Caco-2 (cell line): ENCODE measurements at regions not wholly inside any gene's neighbourhood (a gene's known extent, or its start where the extent isn't known, plus 50 kb on each side); places are given as distances from the start of the nearest gene placed in this dataset.

Source experiments
- BruUV-seq: library from RNA; stranded (reverse); fragments of 400-500 nt; replicated peaks from 2 replicates; lab custom pipeline; 2021; lab: Mats Ljungman, UMichigan
- CTCF ChIA-PET: fragments of 300-600 bp; sonication (Branson Sonifier 250); formaldehyde crosslinking; loops from one replicate; lab custom pipeline; 2022; ENCODE audit warnings: antibody characterized with exemption; lab: Charles Lee
- POLR2A ChIA-PET: fragments of 300-600 bp; sonication (Branson Sonifier 250); formaldehyde crosslinking; loops from one replicate; lab custom pipeline; 2022; ENCODE audit warnings: antibody characterized with exemption; lab: Charles Lee
- DNase-seq, 2 experiments: peaks; one replicate each; pipeline versions ENCODE4 v3.0.0 to v3.0.0-alpha.2; 2020 to 2022
- H3K27me3 ChIP-seq: replicated peaks from 2 replicates; pipeline ENCODE4 v1.6.0; 2011; ENCODE audit warnings: low read length; ENCODE audit not compliant: control insufficient read depth, insufficient read depth
- H3K36me3 ChIP-seq: 2 replicates; pipeline ENCODE4 v1.5.1; 2011; ENCODE audit warnings: low read length; ENCODE audit not compliant: control insufficient read depth, insufficient read depth
- H3K4me1 ChIP-seq: fragments of 250-450 bp; sonication (Bioruptor Pico); 2 replicates; pipeline ENCODE4 v1.5.1; 2020; ENCODE audit warnings: mild to moderate bottlenecking
- H3K4me3 ChIP-seq: 2 replicates; pipeline ENCODE4 v1.5.1; 2011; ENCODE audit warnings: low read depth, mild to moderate bottlenecking, control low read depth, low read length
- H3K9me3 ChIP-seq: fragments of 250-450 bp; sonication (Bioruptor Pico); 2 replicates; pipeline ENCODE4 v1.5.1; 2020; ENCODE audit warnings: mild to moderate bottlenecking, moderate library complexity
- H3K27ac Mint-ChIP-seq: one replicate; pipeline ENCODE4 v1.8.0; 2022; ENCODE audit warnings: mixed read lengths; ENCODE audit not compliant: unreplicated experiment
- H3K27me3 Mint-ChIP-seq: one replicate; pipeline ENCODE4 v1.8.0; 2022; ENCODE audit warnings: mixed read lengths; ENCODE audit not compliant: insufficient read depth, unreplicated experiment
- H3K36me3 Mint-ChIP-seq: one replicate; pipeline ENCODE4 v1.8.0; 2022; ENCODE audit warnings: mild to moderate bottlenecking, mixed read lengths; ENCODE audit not compliant: insufficient read depth, unreplicated experiment
- H3K4me1 Mint-ChIP-seq: one replicate; pipeline ENCODE4 v1.8.0; 2022; ENCODE audit warnings: low read depth, mixed read lengths; ENCODE audit not compliant: unreplicated experiment
- H3K4me3 Mint-ChIP-seq: one replicate; pipeline ENCODE4 v1.8.0; 2022; ENCODE audit warnings: mild to moderate bottlenecking, moderate library complexity, mixed read lengths; ENCODE audit not compliant: unreplicated experiment
- H3K9me3 Mint-ChIP-seq: one replicate; pipeline ENCODE4 v1.8.0; 2022; ENCODE audit warnings: mixed read lengths; ENCODE audit not compliant: unreplicated experiment
- CTCF ChIP-seq, 2 experiments: fragments of 200-600 bp in 1 of 2; IDR thresholded peaks; 1 replicate in 1 of 2; 2 replicates in 1 of 2; pipeline versions ENCODE4 v1.5.1 to v1.8.0; 2011 to 2022; ENCODE audit warnings: antibody characterized with exemption in 1 of 2, control low read depth in 1 of 2, inconsistent platforms in 1 of 2, low read depth in 1 of 2, low read length in 1 of 2, mild to moderate bottlenecking in 1 of 2, moderate library complexity in 1 of 2; ENCODE audit not compliant: insufficient read depth in 1 of 2, severe bottlenecking in 1 of 2, unreplicated experiment in 1 of 2
- intact Hi-C: fragments of 100-400 bp; cut with micrococcal nuclease; formaldehyde crosslinking; loops from one replicate; pipeline ENCODE4 v1.10.0; 2022; ENCODE audit not compliant: unreplicated experiment

DNA sequence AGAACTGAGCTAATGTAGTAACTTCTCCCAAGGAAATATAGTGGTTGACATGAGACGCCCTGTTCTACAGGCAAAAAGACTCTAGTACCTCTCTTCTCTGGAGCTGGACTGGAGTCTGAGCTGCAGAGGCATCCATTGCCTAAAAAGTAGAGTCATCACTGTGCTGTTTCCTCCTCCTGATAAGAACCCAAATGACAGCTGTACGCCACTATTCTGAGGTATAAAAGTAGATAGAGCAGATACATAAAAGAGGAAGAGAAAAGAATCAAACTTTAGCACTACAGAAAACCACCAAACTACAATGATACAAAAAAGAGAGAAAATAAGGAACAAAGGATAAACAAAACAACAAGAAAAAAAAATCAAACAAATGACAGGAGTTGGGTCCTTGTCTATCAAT lies 1568.8 kb downstream of the PLA2G4A start:
- no peak for TF ChIP-seq CTCF (IDR thresholded peaks at IDR 0.05; ENCODE audit: insufficient read depth in 1 of 2, low read depth in 1 of 2, low read length in 1 of 2, severe bottlenecking in 1 of 2, unreplicated experiment in 1 of 2)
- no TSS peak for BruUV-seq
- Histone ChIP-seq H3K4me1 (no peaks in the 10 kb centered on the region), H3K4me3 (no peak overlapping the region), H3K36me3 (no peaks in the 10 kb centered on the region), H3K27me3 (no peaks in the 10 kb centered on the region), H3K9me3 (no peaks in the 10 kb centered on the region)
- POLR2A ChIA-PET: no interaction called here
- Mint-ChIP-seq H3K36me3 (no peaks in the 10 kb centered on the region), H3K4me3 (no peak overlapping the region), H3K4me1 (no peaks in the 10 kb centered on the region), H3K9me3 (no peaks in the 10 kb centered on the region), H3K27me3 (no peaks in the 10 kb centered on the region), H3K27ac (no peak overlapping the region)
- DNase-seq: no peak
- intact Hi-C loops: no loop called here
- CTCF ChIA-PET: no interaction called here

DNA sequence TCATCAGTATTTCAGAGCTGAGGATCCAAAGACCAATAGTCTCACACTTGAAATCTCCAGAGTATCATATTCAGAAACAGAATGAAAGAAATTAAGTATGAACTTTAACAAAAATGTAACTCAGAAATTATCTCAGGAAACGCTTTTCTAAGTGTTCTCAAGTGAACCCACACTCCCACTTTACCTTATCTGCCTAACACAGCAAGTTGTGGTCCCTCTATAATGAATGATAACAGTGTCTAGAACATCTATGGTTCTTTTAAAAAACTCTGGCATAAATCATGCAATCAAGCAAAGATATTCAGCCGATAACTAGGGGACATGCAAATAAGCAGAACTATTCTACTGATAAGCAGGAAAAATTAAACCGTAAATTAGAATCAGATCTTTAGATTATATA lies 1574.2 kb downstream of the PLA2G4A start:
- ChIA-PET CTCF (no interaction called here), POLR2A (no interaction called here)
- TF ChIP-seq CTCF (IDR thresholded peaks at IDR 0.05; ENCODE audit: insufficient read depth in 1 of 2, low read depth in 1 of 2, low read length in 1 of 2, severe bottlenecking in 1 of 2, unreplicated experiment in 1 of 2): no peak
- intact Hi-C loops: no loop called here
- H3K9me3 Mint-ChIP-seq: no peaks in the 10 kb centered on the region
- H3K4me1 Mint-ChIP-seq: no peaks in the 10 kb centered on the region
- Histone ChIP-seq H3K9me3 (no peaks in the 10 kb centered on the region), H3K36me3 (no peaks in the 10 kb centered on the region), H3K4me1 (no peaks in the 10 kb centered on the region), H3K27me3 (no peaks in the 10 kb centered on the region), H3K4me3 (no peak overlapping the region)
- no TSS peak for BruUV-seq
- H3K36me3 Mint-ChIP-seq: no peaks in the 10 kb centered on the region
- DNase-seq: no peak
- no peak overlapping the region for H3K4me3 Mint-ChIP-seq
- no peaks in the 10 kb centered on the region for H3K27me3 Mint-ChIP-seq
- no peak overlapping the region for H3K27ac Mint-ChIP-seq

- Histone ChIP-seq H3K36me3 (no peaks in the 10 kb centered on the region), H3K27me3 (no peaks in the 10 kb centered on the region), H3K4me3 (no peak overlapping the region), H3K9me3 (no peaks in the 10 kb centered on the region), H3K4me1 (no peaks in the 10 kb centered on the region)
- POLR2A ChIA-PET: no interaction called here
- BruUV-seq: no TSS peak
- DNase-seq: no peak
- H3K9me3 Mint-ChIP-seq: no peaks in the 10 kb centered on the region
- no peaks in the 10 kb centered on the region for H3K27me3 Mint-ChIP-seq
- intact Hi-C loops: no loop called here
- CTCF ChIA-PET: no interaction called here
- H3K4me3 Mint-ChIP-seq: no peak overlapping the region
- TF ChIP-seq CTCF (IDR thresholded peaks at IDR 0.05; ENCODE audit: insufficient read depth in 1 of 2, low read depth in 1 of 2, low read length in 1 of 2, severe bottlenecking in 1 of 2, unreplicated experiment in 1 of 2): no peak
- no peak overlapping the region for H3K27ac Mint-ChIP-seq
- H3K4me1 Mint-ChIP-seq: no peaks in the 10 kb centered on the region
- H3K36me3 Mint-ChIP-seq: no peaks in the 10 kb centered on the region
Measured at GRCh38 chr1:188406636-188407035, 1577.9 kb downstream of the PLA2G4A start.
